Effector CD8-positive, alpha-beta T cell (primary cell): ENCODE measurements at regions not wholly inside any gene's neighbourhood (a gene's known extent, or its start where the extent isn't known, plus 50 kb on each side); places are given as distances from the start of the nearest gene placed in this dataset.

Source experiments
- DNase-seq: peaks from one replicate; lab custom pipeline; 2025; lab: John Stamatoyannopoulos, UW

- no peak for DNase-seq
These were observed 94.7 kb upstream of the RBMS3 start for GRCh38 chr3:29186131-29186599.

DNA sequence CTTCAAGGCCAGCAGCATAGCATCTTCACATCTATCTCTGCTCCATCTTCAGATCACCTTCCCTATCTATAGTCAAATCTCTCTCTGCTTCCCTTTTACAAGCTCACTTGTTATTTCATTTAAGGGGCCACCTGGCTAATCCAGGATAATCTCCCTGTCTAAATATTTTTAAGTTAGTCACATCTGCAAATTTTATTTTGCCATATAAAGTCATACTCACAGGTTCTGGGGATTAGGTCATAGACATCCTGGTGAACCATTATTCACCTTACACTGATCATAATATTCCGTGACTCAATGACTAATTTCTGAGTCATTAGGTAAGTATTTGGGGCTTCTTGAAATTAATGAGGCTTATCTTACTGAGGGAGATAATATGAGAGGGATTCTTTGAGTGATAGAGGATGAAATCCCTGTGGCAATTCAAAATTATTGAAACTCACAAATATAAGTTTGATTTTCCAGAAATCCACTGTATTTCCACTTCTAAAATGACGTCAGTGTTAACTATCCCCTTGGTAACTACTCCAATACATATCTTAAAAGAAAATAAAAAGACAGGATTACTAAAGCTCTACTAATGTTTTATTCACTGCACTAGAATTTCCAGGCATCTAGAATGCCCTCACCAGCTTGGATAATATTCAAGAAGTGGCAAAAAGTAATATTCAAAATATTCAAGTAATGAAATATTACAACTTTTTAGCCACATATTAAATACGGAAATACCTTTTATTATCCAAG, 93.7 kb upstream of the RBMS3 start:
- DNase-seq = no peak

- DNase-seq = no peak
These were observed 91.5 kb upstream of the RBMS3 start for GRCh38 chr3:29189328-29189727.

GRCh38 chr3:29194139-29194538, 86.7 kb upstream of the RBMS3 start:
- DNase-seq = no peak

- no peak for DNase-seq
These were observed 85.8 kb upstream of the RBMS3 start for GRCh38 chr3:29195056-29195455.

- no peak for DNase-seq
These were observed 79.3 kb upstream of the RBMS3 start for GRCh38 chr3:29201604-29202003.

DNA sequence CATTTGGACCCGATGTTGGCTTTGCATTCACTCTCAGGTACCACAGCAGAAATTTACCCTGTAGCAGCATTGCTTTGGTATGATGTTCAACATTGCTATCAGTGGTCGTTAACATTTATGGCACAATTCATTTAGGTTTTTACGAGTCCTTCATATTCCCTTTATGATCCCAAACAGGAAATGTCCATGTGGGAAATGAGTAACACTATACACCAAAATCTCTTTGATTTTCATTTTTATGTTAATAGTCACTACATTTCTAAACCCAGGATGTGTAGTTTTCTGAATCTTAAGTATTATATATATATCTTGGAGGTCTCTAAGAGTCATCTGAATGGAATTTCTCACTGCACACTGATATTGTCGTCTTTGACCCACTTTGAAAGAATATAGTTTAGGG, 78.5 kb upstream of the RBMS3 start:
- DNase-seq = no peak

DNA sequence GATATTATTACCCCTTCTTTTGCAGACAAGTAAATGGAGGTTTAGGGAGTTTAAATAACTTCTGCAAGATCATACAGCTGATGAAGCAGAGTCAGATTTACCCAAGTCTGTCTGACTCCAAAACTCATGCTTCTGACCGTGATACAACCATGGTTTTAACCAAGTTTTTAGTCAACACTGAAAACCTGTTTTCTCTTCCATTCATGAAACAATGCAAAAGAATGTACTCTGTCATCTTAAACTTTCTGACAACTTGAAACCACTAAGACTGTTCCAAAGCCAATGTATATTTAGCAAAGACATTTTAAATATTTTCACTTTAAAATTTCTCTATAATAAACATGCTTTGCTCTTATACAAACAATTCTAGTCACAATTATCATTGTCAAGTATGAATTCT, 77.0 kb upstream of the RBMS3 start:
- DNase-seq = no peak

DNA sequence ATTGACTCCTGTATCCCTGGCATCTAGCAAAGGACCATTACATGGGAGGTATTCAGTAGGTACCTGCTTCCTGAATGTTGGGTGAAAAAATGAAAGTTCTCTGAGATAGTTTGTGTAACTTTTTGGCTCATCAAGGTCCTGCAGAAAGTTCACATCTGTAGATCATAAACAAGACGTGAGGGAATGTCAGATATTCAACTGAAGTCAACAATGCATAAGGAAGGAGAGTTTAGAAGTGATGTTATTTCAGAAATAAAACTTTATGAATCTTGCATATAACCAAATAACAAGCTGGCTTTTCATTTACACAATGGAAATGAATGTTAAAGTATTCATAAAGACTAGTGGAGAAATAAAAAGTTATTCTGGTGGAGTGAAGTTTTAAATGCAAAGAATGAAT, 73.4 kb upstream of the RBMS3 start:
- no peak for DNase-seq

DNA sequence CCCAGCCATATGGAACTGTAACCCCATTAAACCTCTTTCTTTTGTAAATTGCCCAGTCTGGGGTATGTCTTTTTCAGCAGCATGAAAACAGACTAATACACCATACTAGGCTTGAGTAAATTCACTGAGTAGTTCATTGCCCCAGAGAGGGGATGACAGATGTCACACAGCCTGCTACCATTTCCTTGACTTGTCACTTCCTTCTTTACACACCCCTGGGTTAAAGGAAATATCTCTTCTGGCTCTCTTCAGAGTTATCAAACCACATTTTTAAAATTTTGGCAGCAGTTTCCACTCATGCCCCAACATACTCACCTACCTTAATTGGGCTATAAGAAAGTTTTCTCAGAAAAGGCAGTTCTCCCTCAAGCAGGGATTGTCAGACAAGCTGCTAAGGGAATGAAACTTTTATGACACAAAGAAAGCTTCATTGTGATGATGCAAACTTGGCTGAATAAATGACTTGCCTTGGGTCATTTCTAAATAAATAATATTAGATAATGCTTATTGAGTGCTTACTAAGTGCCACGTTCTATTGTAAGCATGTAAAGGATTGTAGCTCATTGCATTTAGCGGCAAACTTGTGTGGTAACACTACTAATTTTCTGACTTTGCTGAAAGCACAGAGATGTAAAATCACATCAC, 68.0 kb upstream of the RBMS3 start:
- no peak for DNase-seq

GRCh38 chr3:29214009-29214658, 66.7 kb upstream of the RBMS3 start:
- no peak for DNase-seq

- no peak for DNase-seq
These were observed 64.9 kb upstream of the RBMS3 start for GRCh38 chr3:29215948-29216347.

DNA sequence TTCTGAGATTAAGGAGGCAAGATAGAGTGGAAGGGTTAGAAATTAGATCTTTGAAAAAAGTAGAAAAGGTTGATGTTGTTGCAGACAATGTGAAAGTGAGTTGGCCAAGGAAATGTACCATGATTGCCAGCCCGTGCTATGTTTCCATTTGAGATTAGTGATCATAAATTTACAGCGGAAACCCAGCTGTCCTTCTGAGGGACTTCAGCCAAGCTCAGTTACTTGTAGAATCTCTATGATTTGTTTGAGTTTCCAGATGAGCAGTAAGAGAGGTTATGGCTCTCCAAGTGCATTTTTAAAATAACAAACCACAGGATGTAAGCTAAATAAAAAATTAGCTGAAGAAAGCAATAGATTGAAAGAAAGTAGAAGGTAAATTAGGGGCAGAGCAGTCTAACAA, 54.2 kb upstream of the RBMS3 start:
- DNase-seq = no peak

- no peak for DNase-seq
These were observed 53.6 kb upstream of the RBMS3 start for GRCh38 chr3:29227307-29227706.
